A673 (cell line): ENCODE measurements at regions not wholly inside any gene's neighbourhood (a gene's known extent, or its start where the extent isn't known, plus 50 kb on each side); places are given as distances from the start of the nearest gene placed in this dataset.

ENCODE experiments used
- CTCF ChIP-seq: fragments of 300-800, 200-600 bp; sonication (generic); conservative IDR thresholded peaks from 2 replicates; pipeline ENCODE4 v1.5.1; 2017; ENCODE audit warnings: low read depth, mild to moderate bottlenecking, antibody characterized with exemption, low read length, moderate library complexity, mixed read lengths
- EZH2 ChIP-seq: fragments of 200-600 bp; sonication (generic); IDR thresholded peaks from 2 replicates; pipeline ENCODE4 v1.6.1; 2017; ENCODE audit warnings: borderline replicate concordance, low read depth, mild to moderate bottlenecking, mixed read lengths, antibody characterized with exemption, low read length; ENCODE audit not compliant: poor library complexity, severe bottlenecking

GRCh38 chr11:134958870-134959269, 546.8 kb upstream of the B3GAT1 start:
- TF ChIP-seq CTCF (no peak), EZH2 (no peak)
